Panc1 (cell line): ENCODE measurements at regions not wholly inside any gene's neighbourhood (a gene's known extent, or its start where the extent isn't known, plus 50 kb on each side); places are given as distances from the start of the nearest gene placed in this dataset.

Experiments
- ATAC-seq: fragments of 200-7000 bp; cut with Tn5 transposase; 2 replicates; pipeline ENCODE4 v1.9.1; 2020; ENCODE audit warnings: mild to moderate bottlenecking, moderate library complexity
- BruUV-seq: library from RNA; stranded (reverse); fragments of 400-500 nt; replicated peaks from 2 replicates; lab custom pipeline; 2021; lab: Mats Ljungman, UMichigan
- CTCF ChIA-PET: fragments of 300-600 bp; sonication (Branson Sonifier 250); formaldehyde crosslinking; loops from one replicate; lab custom pipeline; 2022; ENCODE audit warnings: antibody characterized with exemption; lab: Charles Lee
- POLR2A ChIA-PET: fragments of 300-600 bp; sonication (Branson Sonifier 250); formaldehyde crosslinking; loops from one replicate; lab custom pipeline; 2022; ENCODE audit warnings: antibody characterized with exemption; lab: Charles Lee
- DNase-seq: peaks from one replicate; pipeline ENCODE4 v3.0.0-alpha.2; 2010; ENCODE audit warnings: low read depth, low spot score
- H3K27ac ChIP-seq: 2 replicates; pipeline ENCODE4 v1.5.1; 2011; ENCODE audit warnings: mild to moderate bottlenecking, low read length, inconsistent platforms
- H3K27me3 ChIP-seq: fragments of 200-500 bp; sonication (Bioruptor generic); 2 replicates; pipeline ENCODE4 v1.6.0; 2014; ENCODE audit warnings: low read length, inconsistent platforms; ENCODE audit not compliant: control insufficient read depth, insufficient read depth
- H3K36me3 ChIP-seq: fragments of 200-500 bp; sonication (Bioruptor generic); 2 replicates; pipeline ENCODE4 v1.5.1; 2014; ENCODE audit warnings: inconsistent platforms, mild to moderate bottlenecking, low read length, moderate library complexity; ENCODE audit not compliant: control insufficient read depth, insufficient read depth
- H3K4me1 ChIP-seq: 2 replicates; pipeline ENCODE4 v1.5.1; 2011; ENCODE audit warnings: inconsistent platforms, mild to moderate bottlenecking, low read length, moderate library complexity; ENCODE audit not compliant: control insufficient read depth, insufficient read depth
- H3K4me3 ChIP-seq, 2 experiments: 2 replicates each; pipeline ENCODE4 v1.5.1; 2011 to 2012; ENCODE audit warnings: low read depth in 2 of 2, low read length in 2 of 2, mild to moderate bottlenecking in 2 of 2, inconsistent platforms in 1 of 2, moderate library complexity in 1 of 2
- H3K9me3 ChIP-seq: fragments of 200-500 bp; sonication (Bioruptor generic); 2 replicates; pipeline ENCODE4 v1.5.1; 2014; ENCODE audit warnings: low read depth, mild to moderate bottlenecking, inconsistent platforms, low read length, moderate library complexity; ENCODE audit not compliant: control insufficient read depth, insufficient read depth
- POLR2AphosphoS5 ChIP-seq: IDR thresholded peaks from 2 replicates; pipeline ENCODE4 v1.6.1; 2012; ENCODE audit warnings: mild to moderate bottlenecking, low read depth, low read length, moderate library complexity
- REST ChIP-seq, 2 experiments: IDR thresholded peaks; 2 replicates each; pipeline ENCODE4 v1.6.1; 2011 to 2012; ENCODE audit warnings: low read depth in 2 of 2, control low read depth in 1 of 2, low read length in 1 of 2, mild to moderate bottlenecking in 1 of 2, moderate library complexity in 1 of 2; ENCODE audit not compliant: insufficient read depth in 1 of 2
- SIN3A ChIP-seq: IDR thresholded peaks from 2 replicates; pipeline ENCODE4 v1.6.1; 2012; ENCODE audit warnings: low read depth, mild to moderate bottlenecking, low read length, moderate library complexity, borderline replicate concordance; ENCODE audit not compliant: insufficient read depth
- TCF7L2 ChIP-seq: IDR thresholded peaks from 2 replicates; pipeline ENCODE4 v1.6.1; 2011; ENCODE audit warnings: mild to moderate bottlenecking, low read depth, low read length, inconsistent platforms
- in situ Hi-C: cut with HindIII; loops from 2 replicates; pipeline ENCODE4 v1.10.0; 2016; ENCODE audit warnings: low sequenced_read_pairs, low pct_unique_long_range_greater_than_20kb
- intact Hi-C: fragments of 100-400 bp; cut with micrococcal nuclease; formaldehyde crosslinking; loops from one replicate; pipeline ENCODE4 v1.10.0; 2022; ENCODE audit not compliant: unreplicated experiment
- TF ChIP-seq, protein P1 (sequence below): fragments of 450-650 bp; IDR thresholded peaks from 2 replicates; pipeline ENCODE4 v1.5.1; 2017; ENCODE audit warnings: mild to moderate bottlenecking

GRCh38 chr5:2255915-2256690 is 373.4 kb upstream of the IRX4 start:
- Histone ChIP-seq H3K27ac (no peak overlapping the region), H3K36me3 (no peaks in the 10 kb centered on the region), H3K9me3 (no peaks in the 10 kb centered on the region), H3K27me3 (no peaks in the 10 kb centered on the region; the same call in 1 of the 2 replicates), H3K4me1 (no peaks in the 10 kb centered on the region), H3K4me3 (no peak overlapping the region)
- DNase-seq (no peak), ATAC-seq (no peak)
- TF ChIP-seq TCF7L2 (no peak), SIN3A (no peak), REST (IDR thresholded peaks at IDR 0.05; ENCODE audit: insufficient read depth in 1 of 2, low read depth in 2 of 2, low read length in 1 of 2) (no peak), POLR2AphosphoS5 (no peak)
- TF ChIP-seq, protein P1, sequence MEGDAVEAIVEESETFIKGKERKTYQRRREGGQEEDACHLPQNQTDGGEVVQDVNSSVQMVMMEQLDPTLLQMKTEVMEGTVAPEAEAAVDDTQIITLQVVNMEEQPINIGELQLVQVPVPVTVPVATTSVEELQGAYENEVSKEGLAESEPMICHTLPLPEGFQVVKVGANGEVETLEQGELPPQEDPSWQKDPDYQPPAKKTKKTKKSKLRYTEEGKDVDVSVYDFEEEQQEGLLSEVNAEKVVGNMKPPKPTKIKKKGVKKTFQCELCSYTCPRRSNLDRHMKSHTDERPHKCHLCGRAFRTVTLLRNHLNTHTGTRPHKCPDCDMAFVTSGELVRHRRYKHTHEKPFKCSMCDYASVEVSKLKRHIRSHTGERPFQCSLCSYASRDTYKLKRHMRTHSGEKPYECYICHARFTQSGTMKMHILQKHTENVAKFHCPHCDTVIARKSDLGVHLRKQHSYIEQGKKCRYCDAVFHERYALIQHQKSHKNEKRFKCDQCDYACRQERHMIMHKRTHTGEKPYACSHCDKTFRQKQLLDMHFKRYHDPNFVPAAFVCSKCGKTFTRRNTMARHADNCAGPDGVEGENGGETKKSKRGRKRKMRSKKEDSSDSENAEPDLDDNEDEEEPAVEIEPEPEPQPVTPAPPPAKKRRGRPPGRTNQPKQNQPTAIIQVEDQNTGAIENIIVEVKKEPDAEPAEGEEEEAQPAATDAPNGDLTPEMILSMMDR = no peak
- intact Hi-C loops (no loop called here), in situ Hi-C loops (no loop called here)
- BruUV-seq = no TSS peak
- POLR2A ChIA-PET = no interaction called here
- CTCF ChIA-PET = no interaction called here

- no TSS peak for BruUV-seq
- ATAC-seq (no peak), DNase-seq (no peak)
- in situ Hi-C loops (no loop called here), intact Hi-C loops (no loop called here)
- no peak overlapping the region for H3K4me3 ChIP-seq
- POLR2A ChIA-PET = no interaction called here
- TF ChIP-seq SIN3A (no peak), TCF7L2 (no peak), POLR2AphosphoS5 (no peak), REST (IDR thresholded peaks at IDR 0.05; ENCODE audit: insufficient read depth in 1 of 2, low read depth in 2 of 2, low read length in 1 of 2) (no peak)
- TF ChIP-seq, protein P1 = no peak
- no peaks in the 10 kb centered on the region for H3K36me3 ChIP-seq
- CTCF ChIA-PET = interaction anchor here (0.6 kb wide), 1 partner anchor 9 kb away, joined by 3 read pairs; no protein-coding TSS in a partner anchor
- no peak overlapping the region for H3K27ac ChIP-seq
- H3K27me3 ChIP-seq = no peaks in the 10 kb centered on the region; the same call in 1 of the 2 replicates
- H3K4me1 ChIP-seq = no peaks in the 10 kb centered on the region
- no peaks in the 10 kb centered on the region for H3K9me3 ChIP-seq
Observed at GRCh38 chr5:2254880-2255750, 372.4 kb upstream of the IRX4 start.
